HepG2 (cell line): ENCODE measurements at regions not wholly inside any gene's neighbourhood (a gene's known extent, or its start where the extent isn't known, plus 50 kb on each side); places are given as distances from the start of the nearest gene placed in this dataset.

ENCODE experiments used
- ATF4 ChIP-seq, 2 experiments: fragments of 450-650 bp in 1 of 2; sonication (generic) in 1 of 2; formaldehyde crosslinking; IDR thresholded peaks; 2 replicates each; pipeline versions ENCODE4 v1.5.0 to v1.8.0; 2020 to 2022; ENCODE audit warnings: mild to moderate bottlenecking in 1 of 2, missing genetic modification reagents in 1 of 2
- GZF1 ChIP-seq: sonication (generic); formaldehyde crosslinking; IDR thresholded peaks from 2 replicates; pipeline ENCODE4 v1.5.1; 2020; ENCODE audit warnings: mild to moderate bottlenecking, missing genetic modification reagents
- HES4 ChIP-seq: sonication (generic); formaldehyde crosslinking; IDR thresholded peaks from 2 replicates; pipeline ENCODE4 v1.9.0; 2021; ENCODE audit warnings: mild to moderate bottlenecking, missing genetic modification reagents, borderline replicate concordance
- HMGXB3 ChIP-seq: sonication (generic); formaldehyde crosslinking; IDR thresholded peaks from 2 replicates; pipeline ENCODE4 v1.4.0; 2020; ENCODE audit warnings: missing genetic modification reagents, borderline replicate concordance
- HNF1A ChIP-seq, 2 experiments: sonication (generic) in 1 of 2; formaldehyde crosslinking in 1 of 2; IDR thresholded peaks; 2 replicates each; pipeline versions ENCODE4 v1.4.0 to v1.6.1; 2016 to 2020; ENCODE audit warnings: borderline replicate concordance in 1 of 2, low read depth in 1 of 2, mild to moderate bottlenecking in 1 of 2, missing genetic modification reagents in 1 of 2
- KDM2A ChIP-seq: sonication (generic); formaldehyde crosslinking; IDR thresholded peaks from 2 replicates; pipeline ENCODE4 v1.4.0; 2020; ENCODE audit warnings: low read depth, missing genetic modification reagents, borderline replicate concordance
- NRL ChIP-seq: sonication (generic); formaldehyde crosslinking; IDR thresholded peaks from 2 replicates; pipeline ENCODE4 v1.5.0; 2020; ENCODE audit warnings: missing genetic modification reagents, mild to moderate bottlenecking, moderate library complexity, borderline replicate concordance
- PHF20 ChIP-seq: sonication (generic); formaldehyde crosslinking; IDR thresholded peaks from 2 replicates; pipeline ENCODE4 v1.5.0; 2020; ENCODE audit warnings: mild to moderate bottlenecking, missing genetic modification reagents
- RFX5 ChIP-seq: IDR thresholded peaks from 2 replicates; pipeline ENCODE4 v1.6.1; 2011; ENCODE audit warnings: low read depth, low read length, improper control_type of control experiment
- SAP130 ChIP-seq: IDR thresholded peaks from 2 replicates; pipeline ENCODE4 v1.6.1; 2016; ENCODE audit warnings: low read depth
- ZKSCAN5 ChIP-seq: sonication (generic); formaldehyde crosslinking; IDR thresholded peaks from 2 replicates; pipeline ENCODE4 v1.5.1; 2020; ENCODE audit warnings: mild to moderate bottlenecking, missing genetic modification reagents
- ZNF205 ChIP-seq: IDR thresholded peaks from 2 replicates; pipeline ENCODE4 v1.6.1; 2018; ENCODE audit warnings: missing biosample characterization, missing genetic modification reagents
- ZNF34 ChIP-seq: sonication (generic); formaldehyde crosslinking; IDR thresholded peaks from 2 replicates; pipeline ENCODE4 v1.4.0; 2020; ENCODE audit warnings: mild to moderate bottlenecking, missing genetic modification reagents, borderline replicate concordance
- ZNF644 ChIP-seq: IDR thresholded peaks from 2 replicates; pipeline ENCODE4 v1.6.1; 2016; ENCODE audit warnings: low read depth
- ZNF710 ChIP-seq: sonication (generic); formaldehyde crosslinking; IDR thresholded peaks from 2 replicates; pipeline ENCODE4 v1.5.0; 2020; ENCODE audit warnings: mild to moderate bottlenecking, missing genetic modification reagents, borderline replicate concordance
- ZNF749 ChIP-seq: sonication (generic); formaldehyde crosslinking; IDR thresholded peaks from 2 replicates; pipeline ENCODE4 v1.8.0; 2022; ENCODE audit warnings: mild to moderate bottlenecking, missing genetic modification reagents, moderate library complexity, borderline replicate concordance

- no peak for TF ChIP-seq HMGXB3 (CRISPR knock-in tag)
- peak; percentile 85 for TF ChIP-seq ZNF644 (CRISPR knock-in tag)
- TF ChIP-seq SAP130 (CRISPR knock-in tag): peak; percentile 85
- no peak for TF ChIP-seq ZNF749 (CRISPR knock-in tag)
- no peak for TF ChIP-seq PHF20
- no peak for TF ChIP-seq NRL (CRISPR knock-in tag)
- no peak; the same call in 1 of the 2 replicates for TF ChIP-seq ZNF34
- TF ChIP-seq GZF1 (CRISPR knock-in tag): 0 out of 2 replicates have a peak, but pooled peaks have one; percentile 45
- TF ChIP-seq ZNF710 (CRISPR knock-in tag): no peak
- TF ChIP-seq RFX5: no peak
- no peak for TF ChIP-seq ZKSCAN5 (CRISPR knock-in tag)
- TF ChIP-seq ZNF205: no peak
- peak in 1 of 2 experiments; percentile 97; a peak in 2 of 4 replicates for TF ChIP-seq ATF4 (CRISPR knock-in tag; IDR thresholded peaks at IDR 0.05)
- TF ChIP-seq KDM2A (CRISPR knock-in tag): 0 out of 2 replicates have a peak, but pooled peaks have one; percentile 47
- no peak for TF ChIP-seq HES4 (CRISPR knock-in tag)
- TF ChIP-seq HNF1A (IDR thresholded peaks at IDR 0.05; ENCODE audit: low read depth): peak; percentile 69; the same call in 1 of the 2 replicates
- peak; percentile 79 for TF ChIP-seq HNF1A (CRISPR knock-in tag; IDR thresholded peaks at IDR 0.05; ENCODE audit: borderline replicate concordance)
Observed at GRCh38 chr9:105064248-105065097, 136.5 kb upstream of the ABCA1 start (continued).
